HFFc6 (cell line): ENCODE measurements at regions not wholly inside any gene's neighbourhood (a gene's known extent, or its start where the extent isn't known, plus 50 kb on each side); places are given as distances from the start of the nearest gene placed in this dataset.
A peak's percentile ranks its signal among the peaks of the same experiment; 100 is the strongest.

Experiments
- DNase-seq: peaks from one replicate; pipeline ENCODE4 v3.0.0-alpha.2; 2018
- H3K27ac Mint-ChIP-seq: 2 replicates; pipeline ENCODE4 v1.8.0; 2020; ENCODE audit warnings: mild to moderate bottlenecking, mixed read lengths
- H3K27me3 Mint-ChIP-seq: 2 replicates; pipeline ENCODE4 v1.8.0; 2021; ENCODE audit warnings: mild to moderate bottlenecking, moderate library complexity, mixed read lengths; ENCODE audit not compliant: insufficient read depth
- H3K36me3 Mint-ChIP-seq: 2 replicates; pipeline ENCODE4 v1.8.0; 2021; ENCODE audit warnings: low read depth, mixed read lengths
- H3K4me1 Mint-ChIP-seq: 2 replicates; pipeline ENCODE4 v1.8.0; 2020; ENCODE audit warnings: low read depth, mixed read lengths
- H3K4me3 Mint-ChIP-seq: 2 replicates; pipeline ENCODE4 v1.8.0; 2020; ENCODE audit warnings: mild to moderate bottlenecking, moderate library complexity, mixed read lengths
- H3K9me3 Mint-ChIP-seq: 2 replicates; pipeline ENCODE4 v1.8.0; 2020; ENCODE audit warnings: mild to moderate bottlenecking, mixed read lengths
- TF ChIP-seq, protein P1 (sequence below): fragments of 200-600 bp; sonication (generic); IDR thresholded peaks from 2 replicates; pipeline ENCODE4 v1.5.0; 2021; ENCODE audit warnings: antibody characterized with exemption, mild to moderate bottlenecking

- DNase-seq, result peak; percentile 58
- TF ChIP-seq, protein P1, sequence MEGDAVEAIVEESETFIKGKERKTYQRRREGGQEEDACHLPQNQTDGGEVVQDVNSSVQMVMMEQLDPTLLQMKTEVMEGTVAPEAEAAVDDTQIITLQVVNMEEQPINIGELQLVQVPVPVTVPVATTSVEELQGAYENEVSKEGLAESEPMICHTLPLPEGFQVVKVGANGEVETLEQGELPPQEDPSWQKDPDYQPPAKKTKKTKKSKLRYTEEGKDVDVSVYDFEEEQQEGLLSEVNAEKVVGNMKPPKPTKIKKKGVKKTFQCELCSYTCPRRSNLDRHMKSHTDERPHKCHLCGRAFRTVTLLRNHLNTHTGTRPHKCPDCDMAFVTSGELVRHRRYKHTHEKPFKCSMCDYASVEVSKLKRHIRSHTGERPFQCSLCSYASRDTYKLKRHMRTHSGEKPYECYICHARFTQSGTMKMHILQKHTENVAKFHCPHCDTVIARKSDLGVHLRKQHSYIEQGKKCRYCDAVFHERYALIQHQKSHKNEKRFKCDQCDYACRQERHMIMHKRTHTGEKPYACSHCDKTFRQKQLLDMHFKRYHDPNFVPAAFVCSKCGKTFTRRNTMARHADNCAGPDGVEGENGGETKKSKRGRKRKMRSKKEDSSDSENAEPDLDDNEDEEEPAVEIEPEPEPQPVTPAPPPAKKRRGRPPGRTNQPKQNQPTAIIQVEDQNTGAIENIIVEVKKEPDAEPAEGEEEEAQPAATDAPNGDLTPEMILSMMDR, result no peak
- Mint-ChIP-seq H3K4me1 (peaks cover 20% of the 10 kb centered on the region), H3K9me3 (0 out of 2 replicates have a peak, but pooled peaks cover 1% of the 10 kb centered on the region), H3K4me3 (peak overlapping the region; percentile 2; the same call in 1 of the 2 replicates), H3K27me3 (peaks cover 28% of the 10 kb centered on the region), H3K27ac (no peak overlapping the region), H3K36me3 (no peaks in the 10 kb centered on the region)
These were observed 282.5 kb upstream of the FOXF1 start for GRCh38 chr16:86227801-86228200.

- no peak overlapping the region for H3K4me3 Mint-ChIP-seq
- peaks cover 6% of the 10 kb centered on the region; the same call in 1 of the 2 replicates for H3K9me3 Mint-ChIP-seq
- peaks cover 34% of the 10 kb centered on the region for H3K27me3 Mint-ChIP-seq
- peaks cover 20% of the 10 kb centered on the region for H3K4me1 Mint-ChIP-seq
- no peak overlapping the region for H3K27ac Mint-ChIP-seq
- TF ChIP-seq, protein P1, result no peak
- no peak for DNase-seq
- H3K36me3 Mint-ChIP-seq, result no peaks in the 10 kb centered on the region
These were observed 281.6 kb upstream of the FOXF1 start for GRCh38 chr16:86228713-86229112.

DNA sequence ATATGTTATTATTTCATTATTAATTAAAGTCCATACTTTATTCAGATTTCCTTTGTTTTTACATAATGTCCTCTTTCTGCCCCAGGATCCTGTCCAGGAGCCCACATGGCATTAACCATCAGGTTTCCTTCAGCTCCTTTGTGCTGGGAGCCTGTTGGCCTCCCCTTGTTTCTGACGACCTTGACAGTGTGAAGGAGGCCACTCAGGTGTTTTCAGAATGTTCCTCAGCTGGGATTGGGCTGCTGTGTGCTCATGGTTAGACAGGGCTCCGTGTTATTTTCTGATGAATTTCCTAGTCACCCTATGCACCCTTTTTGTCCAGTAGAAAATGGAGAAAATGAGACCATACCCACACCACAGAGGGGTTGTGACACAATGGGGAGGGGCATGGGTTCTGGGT, 281.0 kb upstream of the FOXF1 start:
- TF ChIP-seq, protein P1, result no peak
- Mint-ChIP-seq H3K36me3 (no peaks in the 10 kb centered on the region), H3K4me3 (no peak overlapping the region), H3K27me3 (peaks cover 34% of the 10 kb centered on the region), H3K9me3 (peaks cover 6% of the 10 kb centered on the region; the same call in 1 of the 2 replicates), H3K27ac (no peak overlapping the region), H3K4me1 (peaks cover 20% of the 10 kb centered on the region)
- DNase-seq, result no peak

DNA sequence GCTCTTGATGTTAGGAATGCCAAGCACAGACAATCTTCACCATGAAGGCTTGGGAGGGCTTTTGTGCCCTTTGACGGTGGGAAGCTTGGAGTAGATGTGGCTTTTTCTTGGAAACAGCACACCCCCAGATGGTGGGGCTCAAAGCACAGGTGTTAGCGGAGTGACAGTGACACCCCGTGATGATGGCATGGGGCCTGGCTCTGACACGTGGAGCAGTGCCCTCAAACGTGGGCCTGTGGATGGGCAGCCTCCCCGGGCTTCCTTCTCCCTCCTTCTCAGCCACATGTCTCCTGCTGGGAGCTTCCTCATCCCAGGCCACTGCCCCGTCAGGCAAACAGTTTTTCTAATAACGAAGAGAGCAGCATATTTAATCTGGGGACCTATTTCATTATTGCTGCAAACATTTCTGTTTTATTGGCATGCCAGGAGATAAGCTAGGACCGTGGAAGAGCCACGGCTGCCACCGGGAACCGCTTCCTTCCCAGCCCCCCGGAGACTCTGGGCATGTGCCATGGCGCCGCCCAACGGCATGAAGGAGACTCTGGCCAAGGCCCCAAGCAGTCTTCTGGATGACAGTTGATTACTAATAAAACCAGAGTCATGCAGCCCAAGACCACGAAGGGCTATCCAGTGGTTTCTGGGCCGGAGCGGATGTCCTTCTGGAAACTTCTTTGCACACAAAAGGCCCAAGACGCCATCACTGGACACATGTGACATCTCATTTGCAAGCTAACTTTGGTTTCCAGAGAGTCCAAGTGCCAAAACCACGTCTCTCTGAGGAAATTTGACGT, 280.3 kb upstream of the FOXF1 start:
- Mint-ChIP-seq H3K36me3 (no peaks in the 10 kb centered on the region), H3K27ac (no peak overlapping the region), H3K4me3 (no peak overlapping the region), H3K27me3 (peaks cover 34% of the 10 kb centered on the region), H3K4me1 (peaks cover 20% of the 10 kb centered on the region), H3K9me3 (peaks cover 6% of the 10 kb centered on the region; the same call in 1 of the 2 replicates)
- no peak for DNase-seq
- TF ChIP-seq, protein P1, result no peak

DNA sequence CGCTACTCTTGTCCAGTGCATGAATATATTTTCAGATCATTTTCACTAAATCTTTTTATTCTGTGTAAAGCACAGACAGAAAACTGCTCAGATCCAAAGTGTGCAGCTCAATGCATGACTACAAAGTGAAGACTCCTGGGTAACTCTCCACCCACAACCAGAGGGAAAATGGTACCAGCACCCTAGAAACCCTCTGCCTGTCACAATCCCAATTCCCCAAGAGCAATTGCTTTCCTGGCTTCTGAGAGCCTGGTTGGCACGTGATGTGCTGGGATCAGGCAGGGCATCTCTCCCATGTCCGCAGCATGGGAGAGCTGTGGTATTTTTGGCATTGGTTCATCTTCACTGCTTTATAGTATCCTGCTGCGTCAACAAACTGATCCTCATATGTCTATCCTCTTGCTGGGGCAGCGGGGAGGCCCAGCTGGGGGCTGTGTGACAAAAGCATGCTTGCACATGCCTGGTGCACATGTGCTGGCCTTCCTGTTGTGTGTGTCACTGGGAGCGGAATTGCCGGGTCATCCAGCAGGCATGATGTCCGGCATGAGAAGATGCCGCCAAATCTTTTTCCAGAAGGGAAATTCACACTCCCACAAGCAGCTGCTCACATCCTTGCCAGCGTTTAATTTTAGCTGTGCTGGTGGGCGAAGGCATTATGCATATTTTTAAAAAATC, 278.9 kb upstream of the FOXF1 start:
- no peak for DNase-seq
- TF ChIP-seq, protein P1, result no peak
- no peaks in the 10 kb centered on the region for H3K36me3 Mint-ChIP-seq
- peaks cover 12% of the 10 kb centered on the region for H3K4me1 Mint-ChIP-seq
- H3K27me3 Mint-ChIP-seq, result peaks cover 32% of the 10 kb centered on the region
- H3K9me3 Mint-ChIP-seq, result peaks cover 6% of the 10 kb centered on the region; the same call in 1 of the 2 replicates
- no peak overlapping the region for H3K27ac Mint-ChIP-seq
- H3K4me3 Mint-ChIP-seq, result no peak overlapping the region
